HAP-1 (cell line): ENCODE measurements at regions not wholly inside any gene's neighbourhood (a gene's known extent, or its start where the extent isn't known, plus 50 kb on each side); places are given as distances from the start of the nearest gene placed in this dataset.

Source experiments
- DNase-seq, 2 experiments: peaks; one replicate each; pipeline ENCODE4 v3.0.0-alpha.2; 2016 to 2020; ENCODE audit warnings: low spot score in 2 of 2
- H3K27me3 ChIP-seq: fragments of 250-450 bp; sonication (Bioruptor Pico); 2 replicates; pipeline ENCODE4 v1.5.1; 2020; ENCODE audit warnings: low read depth, mild to moderate bottlenecking, moderate library complexity
- H3K36me3 ChIP-seq: fragments of 250-450 bp; sonication (Bioruptor Pico); replicated peaks from 2 replicates; pipeline ENCODE4 v1.5.1; 2020; ENCODE audit warnings: mild to moderate bottlenecking
- H3K4me1 ChIP-seq: fragments of 250-450 bp; sonication (Bioruptor Pico); 2 replicates; pipeline ENCODE4 v1.5.1; 2020; ENCODE audit warnings: mild to moderate bottlenecking
- H3K4me3 ChIP-seq: fragments of 250-450 bp; sonication (Bioruptor Pico); 2 replicates; pipeline ENCODE4 v1.5.1; 2020; ENCODE audit warnings: mild to moderate bottlenecking, moderate library complexity
- H3K9me3 ChIP-seq: fragments of 250-450 bp; sonication (Bioruptor Pico); 2 replicates; pipeline ENCODE4 v1.5.1; 2020; ENCODE audit warnings: mild to moderate bottlenecking, moderate library complexity
- in situ Hi-C: fragments of 300-500 bp; cut with MboI; formaldehyde crosslinking; loops from 3 replicates; pipeline ENCODE4 v1.14.3; 2020; ENCODE audit warnings: low sequenced_read_pairs, inconsistent platforms, mixed read lengths

GRCh38 chr15:31526916-31527690 is 200.5 kb downstream of the KLF13 start:
- DNase-seq = no peak
- no peaks in the 10 kb centered on the region for H3K9me3 ChIP-seq
- H3K36me3 ChIP-seq = no peaks in the 10 kb centered on the region
- H3K27me3 ChIP-seq = no peaks in the 10 kb centered on the region
- peaks cover 6% of the 10 kb centered on the region for H3K4me1 ChIP-seq
- H3K4me3 ChIP-seq = no peak overlapping the region
- in situ Hi-C loops = loop anchor here (10.0 kb wide), 1 partner anchor 62 kb away; no protein-coding TSS in a partner anchor

- Histone ChIP-seq H3K4me3 (no peak overlapping the region), H3K4me1 (no peaks in the 10 kb centered on the region), H3K9me3 (no peaks in the 10 kb centered on the region), H3K27me3 (no peaks in the 10 kb centered on the region), H3K36me3 (no peaks in the 10 kb centered on the region)
- DNase-seq = no peak
- in situ Hi-C loops = loop anchor here (10.0 kb wide), 1 partner anchor 64 kb away; no protein-coding TSS in a partner anchor
These were observed 202.2 kb downstream of the KLF13 start for GRCh38 chr15:31528846-31529245.

GRCh38 chr15:31537770-31538592 is 211.3 kb downstream of the KLF13 start:
- no peak overlapping the region for H3K4me3 ChIP-seq
- DNase-seq = no peak
- H3K4me1 ChIP-seq = no peaks in the 10 kb centered on the region
- H3K9me3 ChIP-seq = no peaks in the 10 kb centered on the region
- H3K27me3 ChIP-seq = no peaks in the 10 kb centered on the region
- in situ Hi-C loops = no loop called here
- H3K36me3 ChIP-seq = no peaks in the 10 kb centered on the region

- no peak overlapping the region for H3K4me3 ChIP-seq
- H3K4me1 ChIP-seq = no peaks in the 10 kb centered on the region
- no peaks in the 10 kb centered on the region for H3K27me3 ChIP-seq
- no peaks in the 10 kb centered on the region for H3K9me3 ChIP-seq
- no peak for DNase-seq
- no peaks in the 10 kb centered on the region for H3K36me3 ChIP-seq
- in situ Hi-C loops = no loop called here
These were observed 214.0 kb downstream of the KLF13 start for GRCh38 chr15:31540633-31541032.

- Histone ChIP-seq H3K36me3 (no peaks in the 10 kb centered on the region), H3K9me3 (no peaks in the 10 kb centered on the region), H3K4me1 (no peaks in the 10 kb centered on the region), H3K4me3 (no peak overlapping the region), H3K27me3 (no peaks in the 10 kb centered on the region)
- no peak for DNase-seq
- in situ Hi-C loops = no loop called here
These were observed 217.7 kb downstream of the KLF13 start for GRCh38 chr15:31544361-31544760.

- no peak for DNase-seq
- Histone ChIP-seq H3K4me1 (no peaks in the 10 kb centered on the region), H3K36me3 (no peaks in the 10 kb centered on the region), H3K9me3 (no peaks in the 10 kb centered on the region), H3K27me3 (no peaks in the 10 kb centered on the region), H3K4me3 (no peak overlapping the region)
- in situ Hi-C loops = no loop called here
These were observed 218.6 kb downstream of the KLF13 start for GRCh38 chr15:31545257-31545656.

GRCh38 chr15:31550211-31550977 is 223.8 kb downstream of the KLF13 start:
- in situ Hi-C loops = no loop called here
- no peak for DNase-seq

GRCh38 chr15:31551323-31551722 is 224.7 kb downstream of the KLF13 start:
- no peak for DNase-seq

More at GRCh38 chr15:31550211-31550977, 223.8 kb downstream of the KLF13 start:
- Histone ChIP-seq H3K27me3 (no peaks in the 10 kb centered on the region), H3K9me3 (no peaks in the 10 kb centered on the region), H3K4me3 (no peak overlapping the region), H3K4me1 (no peaks in the 10 kb centered on the region), H3K36me3 (no peaks in the 10 kb centered on the region)

GRCh38 chr15:31552482-31553099 is 226.0 kb downstream of the KLF13 start:
- no peaks in the 10 kb centered on the region for H3K4me1 ChIP-seq
- no peaks in the 10 kb centered on the region for H3K36me3 ChIP-seq
- no peak for DNase-seq
- in situ Hi-C loops = no loop called here
- no peaks in the 10 kb centered on the region for H3K27me3 ChIP-seq
- no peaks in the 10 kb centered on the region for H3K9me3 ChIP-seq
- H3K4me3 ChIP-seq = no peak overlapping the region

More at GRCh38 chr15:31551323-31551722, 224.7 kb downstream of the KLF13 start:
- Histone ChIP-seq H3K4me3 (no peak overlapping the region), H3K36me3 (no peaks in the 10 kb centered on the region), H3K9me3 (no peaks in the 10 kb centered on the region), H3K27me3 (no peaks in the 10 kb centered on the region), H3K4me1 (no peaks in the 10 kb centered on the region)
- in situ Hi-C loops = no loop called here

- Histone ChIP-seq H3K9me3 (no peaks in the 10 kb centered on the region), H3K4me1 (no peaks in the 10 kb centered on the region), H3K27me3 (no peaks in the 10 kb centered on the region), H3K36me3 (no peaks in the 10 kb centered on the region), H3K4me3 (no peak overlapping the region)
- DNase-seq = no peak
- in situ Hi-C loops = no loop called here
These were observed 227.6 kb downstream of the KLF13 start for GRCh38 chr15:31554261-31554660.

- H3K9me3 ChIP-seq = no peaks in the 10 kb centered on the region
- no peak overlapping the region for H3K4me3 ChIP-seq
- H3K4me1 ChIP-seq = no peaks in the 10 kb centered on the region
- H3K36me3 ChIP-seq = no peaks in the 10 kb centered on the region
- in situ Hi-C loops = no loop called here
- H3K27me3 ChIP-seq = no peaks in the 10 kb centered on the region
- DNase-seq = no peak
These were observed 228.4 kb downstream of the KLF13 start for GRCh38 chr15:31555022-31555421.

- Histone ChIP-seq H3K9me3 (no peaks in the 10 kb centered on the region), H3K36me3 (no peaks in the 10 kb centered on the region), H3K4me1 (no peaks in the 10 kb centered on the region), H3K27me3 (no peaks in the 10 kb centered on the region), H3K4me3 (no peak overlapping the region)
- DNase-seq = no peak
- in situ Hi-C loops = no loop called here
These were observed 230.0 kb downstream of the KLF13 start for GRCh38 chr15:31556494-31557150.

- DNase-seq = no peak
- Histone ChIP-seq H3K4me1 (no peaks in the 10 kb centered on the region), H3K27me3 (no peaks in the 10 kb centered on the region), H3K4me3 (no peak overlapping the region), H3K9me3 (no peaks in the 10 kb centered on the region), H3K36me3 (no peaks in the 10 kb centered on the region)
- in situ Hi-C loops = no loop called here
These were observed 231.3 kb downstream of the KLF13 start for GRCh38 chr15:31557899-31558298.
